GM19438 (cell line): ENCODE measurements at regions not wholly inside any gene's neighbourhood (a gene's known extent, or its start where the extent isn't known, plus 50 kb on each side); places are given as distances from the start of the nearest gene placed in this dataset.

ENCODE experiments used
- ATAC-seq: cut with Tn5 transposase; IDR thresholded peaks from one replicate; pipeline ENCODE4 v1.9.1; 2021; ENCODE audit warnings: low read depth; ENCODE audit not compliant: unreplicated experiment

GRCh38 chr3:24829629-24830229 is 335.1 kb upstream of the THRB start:
- ATAC-seq: no peak

GRCh38 chr3:24830230-24831152 is 335.8 kb upstream of the THRB start:
- ATAC-seq: no peak

- no peak for ATAC-seq
Observed at GRCh38 chr3:24831221-24831620, 336.6 kb upstream of the THRB start.

GRCh38 chr3:24832891-24833290 is 338.2 kb upstream of the THRB start:
- no peak for ATAC-seq

GRCh38 chr3:24834442-24834841 is 339.8 kb upstream of the THRB start:
- no peak for ATAC-seq

GRCh38 chr3:24835510-24835909 is 340.9 kb upstream of the THRB start:
- no peak for ATAC-seq

GRCh38 chr3:24837601-24838000 is 343.0 kb upstream of the THRB start:
- ATAC-seq: no peak

- ATAC-seq: no peak
Observed at GRCh38 chr3:24838533-24838932, 343.9 kb upstream of the THRB start.

- ATAC-seq: no peak
Observed at GRCh38 chr3:24843955-24844354, 349.3 kb upstream of the THRB start.

GRCh38 chr3:24845524-24846155 is 351.0 kb upstream of the THRB start:
- ATAC-seq: no peak

- ATAC-seq: no peak
Observed at GRCh38 chr3:24846286-24846860, 351.7 kb upstream of the THRB start.

GRCh38 chr3:24850245-24850644 is 355.6 kb upstream of the THRB start:
- no peak for ATAC-seq

GRCh38 chr3:24853685-24854490 is 359.2 kb upstream of the THRB start:
- no peak for ATAC-seq

- no peak for ATAC-seq
Observed at GRCh38 chr3:24854748-24855147, 360.1 kb upstream of the THRB start.

GRCh38 chr3:24857945-24858344 is 363.3 kb upstream of the THRB start:
- ATAC-seq: no peak

GRCh38 chr3:24863215-24863614 is 368.6 kb upstream of the THRB start:
- ATAC-seq: no peak

GRCh38 chr3:24867783-24868182 is 373.1 kb upstream of the THRB start:
- no peak for ATAC-seq

- no peak for ATAC-seq
Observed at GRCh38 chr3:24881239-24881638, 386.6 kb upstream of the THRB start.

- ATAC-seq: no peak
Observed at GRCh38 chr3:24886501-24886900, 391.9 kb upstream of the THRB start.

- no peak for ATAC-seq
Observed at GRCh38 chr3:24890012-24890411, 395.4 kb upstream of the THRB start.
